ENCODE measurements at regions not wholly inside any gene's neighbourhood (a gene's known extent, or its start where the extent isn't known, plus 50 kb on each side); places are given as distances from the start of the nearest gene placed in this dataset.

- Histone ChIP-seq H3K36me3 (no peaks in the 10 kb centered on the region), H3K4me3 (no peak overlapping the region), H3K4me1 (no peaks in the 10 kb centered on the region), H3K27me3 (no peaks in the 10 kb centered on the region), H3K9me3 (no peaks in the 10 kb centered on the region), H3K27ac (no peak overlapping the region)
- DNase-seq = no peak
- in situ Hi-C loops (cut with MboI; ENCODE audit: low sequenced_read_pairs in 4 of 4) = no loop called here
- no peak for TF ChIP-seq POLR2A (IDR thresholded peaks at IDR 0.05)
- TF ChIP-seq CTCF (IDR thresholded peaks at IDR 0.05 in 4 of 5, conservative IDR thresholded peaks at IDR 0.05 in 1 of 5) = no peak
- intact Hi-C loops (cut with DNase I; ENCODE audit: low total_unique reads) = no loop called here
- no peak for ATAC-seq
Observed at GRCh38 chrX:118221270-118221669, 104.7 kb upstream of the KLHL13 start.

GRCh38 chrX:118221733-118222132 is 105.1 kb upstream of the KLHL13 start:
- Histone ChIP-seq H3K27me3 (no peaks in the 10 kb centered on the region), H3K27ac (no peak overlapping the region), H3K4me1 (no peaks in the 10 kb centered on the region), H3K4me3 (no peak overlapping the region), H3K9me3 (no peaks in the 10 kb centered on the region), H3K36me3 (no peaks in the 10 kb centered on the region)
- intact Hi-C loops (cut with DNase I; ENCODE audit: low total_unique reads) = no loop called here
- no peak for TF ChIP-seq CTCF (IDR thresholded peaks at IDR 0.05 in 4 of 5, conservative IDR thresholded peaks at IDR 0.05 in 1 of 5)
- TF ChIP-seq POLR2A (IDR thresholded peaks at IDR 0.05) = no peak
- in situ Hi-C loops (cut with MboI; ENCODE audit: low sequenced_read_pairs in 4 of 4) = no loop called here
- DNase-seq = no peak
- no peak for ATAC-seq

GRCh38 chrX:118222421-118222820 is 105.8 kb upstream of the KLHL13 start:
- intact Hi-C loops (cut with DNase I; ENCODE audit: low total_unique reads) = no loop called here
- in situ Hi-C loops (cut with MboI; ENCODE audit: low sequenced_read_pairs in 4 of 4) = no loop called here
- no peaks in the 10 kb centered on the region for H3K36me3 ChIP-seq
- no peak overlapping the region for H3K4me3 ChIP-seq
- no peaks in the 10 kb centered on the region for H3K9me3 ChIP-seq
- TF ChIP-seq CTCF (IDR thresholded peaks at IDR 0.05 in 4 of 5, conservative IDR thresholded peaks at IDR 0.05 in 1 of 5) (no peak), POLR2A (IDR thresholded peaks at IDR 0.05) (no peak)
- no peak overlapping the region for H3K27ac ChIP-seq
- no peaks in the 10 kb centered on the region for H3K4me1 ChIP-seq
- ATAC-seq (no peak), DNase-seq (no peak)
- H3K27me3 ChIP-seq = no peaks in the 10 kb centered on the region

- in situ Hi-C loops (cut with MboI; ENCODE audit: low sequenced_read_pairs in 4 of 4) (no loop called here), intact Hi-C loops (cut with DNase I; ENCODE audit: low total_unique reads) (no loop called here)
- H3K27me3 ChIP-seq = peaks cover 0 to 3% (median 0%) of the 10 kb centered on the region in 3 donors
- DNase-seq (no peak), ATAC-seq (no peak)
- H3K9me3 ChIP-seq = no peaks in the 10 kb centered on the region
- TF ChIP-seq POLR2A (IDR thresholded peaks at IDR 0.05) (no peak), CTCF (IDR thresholded peaks at IDR 0.05 in 4 of 5, conservative IDR thresholded peaks at IDR 0.05 in 1 of 5) (peak in 1 of 5 experiments; percentile 29)
- H3K36me3 ChIP-seq = no peaks in the 10 kb centered on the region
- H3K27ac ChIP-seq = no peak overlapping the region
- no peak overlapping the region for H3K4me3 ChIP-seq
- no peaks in the 10 kb centered on the region for H3K4me1 ChIP-seq
Observed at GRCh38 chrX:118225711-118226428, 109.3 kb upstream of the KLHL13 start.

GRCh38 chrX:118228041-118228440 is 111.4 kb upstream of the KLHL13 start:
- no peak for ATAC-seq
- H3K9me3 ChIP-seq = no peaks in the 10 kb centered on the region
- H3K27ac ChIP-seq = no peak overlapping the region
- no peak for DNase-seq
- no peak overlapping the region for H3K4me3 ChIP-seq
- intact Hi-C loops (cut with DNase I; ENCODE audit: low total_unique reads) = no loop called here
- TF ChIP-seq CTCF (IDR thresholded peaks at IDR 0.05 in 4 of 5, conservative IDR thresholded peaks at IDR 0.05 in 1 of 5) (no peak), POLR2A (IDR thresholded peaks at IDR 0.05) (no peak)
- no peaks in the 10 kb centered on the region for H3K4me1 ChIP-seq
- no peaks in the 10 kb centered on the region for H3K36me3 ChIP-seq
- H3K27me3 ChIP-seq = peaks cover 0 to 3% (median 0%) of the 10 kb centered on the region in 3 donors
- in situ Hi-C loops (cut with MboI; ENCODE audit: low sequenced_read_pairs in 4 of 4) = no loop called here
